ENCODE measurements at regions not wholly inside any gene's neighbourhood (a gene's known extent, or its start where the extent isn't known, plus 50 kb on each side); places are given as distances from the start of the nearest gene placed in this dataset.

- no peaks in the 10 kb centered on the region for H3K36me3 Mint-ChIP-seq
Measured at GRCh38 chr12:23115984-23116383, 491.0 kb downstream of the ETNK1 start.

DNA sequence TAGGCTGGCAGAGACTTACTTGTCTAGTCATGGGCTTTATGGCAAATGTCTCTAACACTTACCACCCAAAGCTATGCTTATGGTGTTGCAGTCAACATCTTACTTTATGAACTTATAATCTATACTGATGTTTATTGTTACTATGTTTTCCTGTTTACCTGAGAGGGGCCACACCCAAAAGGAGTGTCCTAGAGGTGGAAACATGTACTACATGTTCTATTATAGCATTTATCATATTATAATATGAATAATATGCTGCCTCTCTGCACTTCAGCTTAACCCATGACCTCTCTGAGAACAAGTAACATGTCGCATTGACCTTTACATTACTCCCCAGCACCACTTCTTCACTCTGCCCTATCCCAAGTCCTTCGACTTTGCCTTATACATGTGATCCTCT lies 501.8 kb downstream of the ETNK1 start:
- Histone ChIP-seq H3K4me1 (ENCODE audit: control insufficient read depth, insufficient read depth, low read length, poor library complexity, severe bottlenecking) (no peaks in the 10 kb centered on the region), H3K4me3 (ENCODE audit: low read depth, low read length) (no peak overlapping the region), H3K9me3 (ENCODE audit: control insufficient read depth in 2 of 2, low read length in 2 of 2) (no peaks in the 10 kb centered on the region), H3K27ac (ENCODE audit: insufficient read depth, low read length, poor library complexity, severe bottlenecking) (no peak overlapping the region), H3K36me3 (ENCODE audit: control insufficient read depth, insufficient read depth, low read length) (no peaks in the 10 kb centered on the region), H3K27me3 (ENCODE audit: control insufficient read depth, insufficient read depth, low read length) (no peaks in the 10 kb centered on the region)
- Mint-ChIP-seq H3K9me3 (peaks cover 0 to 5% (median 1%) of the 10 kb centered on the region in 7 donors), H3K27ac (no peak overlapping the region), H3K36me3 (no peaks in the 10 kb centered on the region), H3K27me3 (no peaks in the 10 kb centered on the region), H3K4me1 (no peaks in the 10 kb centered on the region), H3K4me3 (no peak overlapping the region)
- ATAC-seq (ENCODE audit: low read depth in 2 of 2) (no peak), DNase-seq (no peak)

More at GRCh38 chr12:23115984-23116383, 491.0 kb downstream of the ETNK1 start:
- H3K4me1 ChIP-seq (ENCODE audit: control insufficient read depth, insufficient read depth, low read length, poor library complexity, severe bottlenecking) = no peaks in the 10 kb centered on the region
- Mint-ChIP-seq H3K9me3 (peaks cover 0 to 2% (median 0%) of the 10 kb centered on the region in 7 donors), H3K4me3 (no peak overlapping the region), H3K4me1 (no peaks in the 10 kb centered on the region), H3K27me3 (no peaks in the 10 kb centered on the region), H3K27ac (no peak overlapping the region)
- DNase-seq = no peak
- no peaks in the 10 kb centered on the region for H3K36me3 ChIP-seq (ENCODE audit: control insufficient read depth, insufficient read depth, low read length)
- H3K27ac ChIP-seq (ENCODE audit: insufficient read depth, low read length, poor library complexity, severe bottlenecking) = no peak overlapping the region
- H3K4me3 ChIP-seq (ENCODE audit: low read depth, low read length) = no peak overlapping the region
- no peaks in the 10 kb centered on the region for H3K27me3 ChIP-seq (ENCODE audit: control insufficient read depth, insufficient read depth, low read length)
- no peak for ATAC-seq (ENCODE audit: low read depth in 2 of 2)
- H3K9me3 ChIP-seq (ENCODE audit: control insufficient read depth in 2 of 2, low read length in 2 of 2) = no peaks in the 10 kb centered on the region

DNA sequence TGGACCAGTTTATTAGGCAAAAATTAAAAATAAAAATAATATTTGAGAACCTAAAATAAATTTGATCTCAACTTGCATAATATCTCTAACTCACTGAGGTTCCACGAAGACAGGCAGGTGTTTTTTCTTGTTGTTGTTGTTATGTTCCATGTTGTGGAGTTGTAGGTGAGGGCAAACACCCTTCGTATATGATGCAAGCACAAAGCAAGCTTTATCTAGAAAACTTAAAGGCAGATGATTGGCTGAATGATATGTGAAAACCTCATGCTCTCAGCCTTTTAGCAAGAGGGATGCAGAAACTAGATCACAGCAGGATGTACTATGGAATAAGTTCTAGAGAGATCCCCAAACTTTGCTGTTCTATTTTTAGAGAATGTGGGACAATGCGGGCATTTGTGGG lies 502.7 kb downstream of the ETNK1 start:
- no peak overlapping the region for H3K27ac ChIP-seq (ENCODE audit: insufficient read depth, low read length, poor library complexity, severe bottlenecking)
- H3K36me3 Mint-ChIP-seq = no peaks in the 10 kb centered on the region
- H3K4me1 ChIP-seq (ENCODE audit: control insufficient read depth, insufficient read depth, low read length, poor library complexity, severe bottlenecking) = no peaks in the 10 kb centered on the region
- no peaks in the 10 kb centered on the region for H3K27me3 Mint-ChIP-seq
- no peak overlapping the region for H3K4me3 ChIP-seq (ENCODE audit: low read depth, low read length)
- H3K9me3 Mint-ChIP-seq = peaks cover 0 to 11% (median 1%) of the 10 kb centered on the region in 7 donors
- no peaks in the 10 kb centered on the region for H3K9me3 ChIP-seq (ENCODE audit: control insufficient read depth in 2 of 2, low read length in 2 of 2)
- ATAC-seq (ENCODE audit: low read depth in 2 of 2) = no peak
- no peaks in the 10 kb centered on the region for H3K4me1 Mint-ChIP-seq
- DNase-seq = no peak
- no peaks in the 10 kb centered on the region for H3K36me3 ChIP-seq (ENCODE audit: control insufficient read depth, insufficient read depth, low read length)
- H3K4me3 Mint-ChIP-seq = no peak overlapping the region
- H3K27ac Mint-ChIP-seq = no peak overlapping the region
- H3K27me3 ChIP-seq (ENCODE audit: control insufficient read depth, insufficient read depth, low read length) = no peaks in the 10 kb centered on the region

DNA sequence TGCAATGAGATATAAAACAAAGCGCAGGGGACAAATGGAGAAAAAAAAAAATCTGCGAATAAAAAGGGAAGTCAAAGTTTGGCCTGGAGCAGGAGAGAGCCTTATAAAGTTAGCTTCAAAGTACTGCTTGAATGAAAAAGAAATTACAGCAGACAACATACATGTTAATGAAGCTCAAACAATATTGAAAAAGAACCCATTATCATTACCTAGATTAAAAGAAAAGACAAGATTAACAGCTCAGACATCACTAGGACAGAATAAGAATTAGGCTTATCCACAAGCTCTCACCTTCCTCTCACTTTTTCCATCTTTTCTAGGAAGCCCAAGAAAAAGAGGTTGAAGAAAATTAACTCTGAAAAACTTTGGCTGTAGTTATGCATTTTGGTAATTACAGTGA lies 503.5 kb downstream of the ETNK1 start:
- H3K4me3 ChIP-seq (ENCODE audit: low read depth, low read length) = no peak overlapping the region
- DNase-seq = no peak
- H3K4me1 ChIP-seq (ENCODE audit: control insufficient read depth, insufficient read depth, low read length, poor library complexity, severe bottlenecking) = no peaks in the 10 kb centered on the region
- no peaks in the 10 kb centered on the region for H3K36me3 Mint-ChIP-seq
- H3K4me1 Mint-ChIP-seq = no peaks in the 10 kb centered on the region
- no peaks in the 10 kb centered on the region for H3K36me3 ChIP-seq (ENCODE audit: control insufficient read depth, insufficient read depth, low read length)
- ATAC-seq (ENCODE audit: low read depth in 2 of 2) = no peak
- no peaks in the 10 kb centered on the region for H3K9me3 ChIP-seq (ENCODE audit: control insufficient read depth in 2 of 2, low read length in 2 of 2)
- H3K27me3 Mint-ChIP-seq = no peaks in the 10 kb centered on the region
- no peak overlapping the region for H3K27ac Mint-ChIP-seq
- no peak overlapping the region for H3K4me3 Mint-ChIP-seq
- H3K27me3 ChIP-seq (ENCODE audit: control insufficient read depth, insufficient read depth, low read length) = no peaks in the 10 kb centered on the region
- no peak overlapping the region for H3K27ac ChIP-seq (ENCODE audit: insufficient read depth, low read length, poor library complexity, severe bottlenecking)
- H3K9me3 Mint-ChIP-seq = peaks cover 0 to 13% (median 0%) of the 10 kb centered on the region in 7 donors

- Histone ChIP-seq H3K36me3 (ENCODE audit: control insufficient read depth, insufficient read depth, low read length) (no peaks in the 10 kb centered on the region), H3K9me3 (ENCODE audit: control insufficient read depth in 2 of 2, low read length in 2 of 2) (no peaks in the 10 kb centered on the region), H3K27me3 (ENCODE audit: control insufficient read depth, insufficient read depth, low read length) (no peaks in the 10 kb centered on the region), H3K4me1 (ENCODE audit: control insufficient read depth, insufficient read depth, low read length, poor library complexity, severe bottlenecking) (no peaks in the 10 kb centered on the region), H3K4me3 (ENCODE audit: low read depth, low read length) (no peak overlapping the region), H3K27ac (ENCODE audit: insufficient read depth, low read length, poor library complexity, severe bottlenecking) (no peak overlapping the region)
- Mint-ChIP-seq H3K27ac (no peak overlapping the region), H3K27me3 (no peaks in the 10 kb centered on the region), H3K9me3 (peaks cover 0 to 20% (median 3%) of the 10 kb centered on the region in 7 donors), H3K36me3 (no peaks in the 10 kb centered on the region), H3K4me3 (no peak overlapping the region), H3K4me1 (no peaks in the 10 kb centered on the region)
- no peak for DNase-seq
- no peak for ATAC-seq (ENCODE audit: low read depth in 2 of 2)
Measured at GRCh38 chr12:23132357-23132756, 507.4 kb downstream of the ETNK1 start.

- Mint-ChIP-seq H3K27ac (peak overlapping the region in 1 of 3 donors; percentile 61), H3K27me3 (no peaks in the 10 kb centered on the region), H3K36me3 (no peaks in the 10 kb centered on the region), H3K9me3 (peaks cover 0 to 19% (median 3%) of the 10 kb centered on the region in 7 donors), H3K4me3 (no peak overlapping the region), H3K4me1 (no peaks in the 10 kb centered on the region)
- H3K4me1 ChIP-seq (ENCODE audit: control insufficient read depth, insufficient read depth, low read length, poor library complexity, severe bottlenecking) = no peaks in the 10 kb centered on the region
- no peaks in the 10 kb centered on the region for H3K36me3 ChIP-seq (ENCODE audit: control insufficient read depth, insufficient read depth, low read length)
- DNase-seq (no peak), ATAC-seq (ENCODE audit: low read depth in 2 of 2) (no peak)
- H3K27ac ChIP-seq (ENCODE audit: insufficient read depth, low read length, poor library complexity, severe bottlenecking) = no peak overlapping the region
- H3K9me3 ChIP-seq (ENCODE audit: control insufficient read depth in 2 of 2, low read length in 2 of 2) = no peaks in the 10 kb centered on the region
- H3K4me3 ChIP-seq (ENCODE audit: low read depth, low read length) = no peak overlapping the region
- no peaks in the 10 kb centered on the region for H3K27me3 ChIP-seq (ENCODE audit: control insufficient read depth, insufficient read depth, low read length)
Measured at GRCh38 chr12:23133471-23133870, 508.5 kb downstream of the ETNK1 start.

- Histone ChIP-seq H3K4me3 (ENCODE audit: low read depth, low read length) (no peak overlapping the region), H3K27ac (ENCODE audit: insufficient read depth, low read length, poor library complexity, severe bottlenecking) (no peak overlapping the region), H3K36me3 (ENCODE audit: control insufficient read depth, insufficient read depth, low read length) (no peaks in the 10 kb centered on the region), H3K9me3 (ENCODE audit: control insufficient read depth in 2 of 2, low read length in 2 of 2) (no peaks in the 10 kb centered on the region), H3K27me3 (ENCODE audit: control insufficient read depth, insufficient read depth, low read length) (no peaks in the 10 kb centered on the region), H3K4me1 (ENCODE audit: control insufficient read depth, insufficient read depth, low read length, poor library complexity, severe bottlenecking) (no peaks in the 10 kb centered on the region)
- ATAC-seq (ENCODE audit: low read depth in 2 of 2) (no peak), DNase-seq (no peak)
- Mint-ChIP-seq H3K27me3 (no peaks in the 10 kb centered on the region), H3K4me1 (no peaks in the 10 kb centered on the region), H3K27ac (no peak overlapping the region), H3K9me3 (peaks cover 2 to 17% (median 8%) of the 10 kb centered on the region in 7 donors), H3K4me3 (no peak overlapping the region), H3K36me3 (no peaks in the 10 kb centered on the region)
Measured at GRCh38 chr12:23139026-23139425, 514.1 kb downstream of the ETNK1 start.

GRCh38 chr12:23140710-23141109 lies 515.7 kb downstream of the ETNK1 start:
- Mint-ChIP-seq H3K4me3 (no peak overlapping the region), H3K9me3 (peaks cover 6 to 31% (median 12%) of the 10 kb centered on the region in 7 donors), H3K27ac (no peak overlapping the region), H3K36me3 (peaks cover 3% of the 10 kb centered on the region), H3K4me1 (no peaks in the 10 kb centered on the region), H3K27me3 (no peaks in the 10 kb centered on the region)
- H3K27me3 ChIP-seq (ENCODE audit: control insufficient read depth, insufficient read depth, low read length) = no peaks in the 10 kb centered on the region
- H3K27ac ChIP-seq (ENCODE audit: insufficient read depth, low read length, poor library complexity, severe bottlenecking) = no peak overlapping the region
- DNase-seq (no peak), ATAC-seq (ENCODE audit: low read depth in 2 of 2) (no peak)
- H3K4me1 ChIP-seq (ENCODE audit: control insufficient read depth, insufficient read depth, low read length, poor library complexity, severe bottlenecking) = no peaks in the 10 kb centered on the region
- H3K4me3 ChIP-seq (ENCODE audit: low read depth, low read length) = no peak overlapping the region
- no peaks in the 10 kb centered on the region for H3K9me3 ChIP-seq (ENCODE audit: control insufficient read depth in 2 of 2, low read length in 2 of 2)
- no peaks in the 10 kb centered on the region for H3K36me3 ChIP-seq (ENCODE audit: control insufficient read depth, insufficient read depth, low read length)

Data from CD4-positive, CD25-positive, alpha-beta regulatory T cell (primary cell).